ENCODE measurements at regions not wholly inside any gene's neighbourhood (a gene's known extent, or its start where the extent isn't known, plus 50 kb on each side); places are given as distances from the start of the nearest gene placed in this dataset.

GRCh38 chr19:29397748-29398147, 128.0 kb upstream of the VSTM2B start:
- Histone ChIP-seq H2BK120ac (ENCODE audit: low read depth, low read length) (no peak overlapping the region), H3K27ac (replicated peaks; ENCODE audit: low read length) (no peak overlapping the region), H2BK12ac (ENCODE audit: low read length) (no peak overlapping the region), H2AK5ac (ENCODE audit: low read depth, low read length) (no peak overlapping the region), H3K4ac (ENCODE audit: low read length) (no peak overlapping the region), H3K18ac (ENCODE audit: low read length) (peak overlapping the region; percentile 69), H3K4me3 (ENCODE audit: low read length in 2 of 2) (no peak overlapping the region), H3K9me3 (replicated peaks in 1 of 2; ENCODE audit: control insufficient read depth in 2 of 2, insufficient read depth in 1 of 2, low read depth in 1 of 2, low read length in 2 of 2) (no peaks in the 10 kb centered on the region), H2BK5ac (ENCODE audit: low read length) (no peak overlapping the region), H3K23ac (ENCODE audit: low read depth, low read length, poor library complexity) (no peak overlapping the region), H4K91ac (ENCODE audit: low read depth, low read length, poor library complexity) (no peak overlapping the region), H2BK15ac (ENCODE audit: low read length) (no peak overlapping the region), H3K4me2 (ENCODE audit: insufficient read depth, low read length, poor library complexity, severe bottlenecking) (no peak overlapping the region), H2AFZ (ENCODE audit: low read length) (no peak overlapping the region), H3K14ac (ENCODE audit: low read length) (no peak overlapping the region), H3K4me1 (ENCODE audit: control insufficient read depth in 2 of 2, insufficient read depth in 1 of 2, low read depth in 1 of 2, low read length in 2 of 2) (peaks cover 0 to 17% of the 10 kb centered on the region in 2 donors), H3K27me3 (ENCODE audit: control insufficient read depth in 3 of 3, insufficient read depth in 3 of 3, low read depth in 1 of 3, low read length in 3 of 3) (peaks cover 0 to 14% (median 2%) of the 10 kb centered on the region in 3 experiments), H3K79me1 (ENCODE audit: low read depth, low read length) (no peaks in the 10 kb centered on the region), H4K8ac (ENCODE audit: low read depth, low read length) (no peak overlapping the region), H3K36me3 (replicated peaks in 1 of 2; ENCODE audit: control insufficient read depth in 2 of 2, insufficient read depth in 2 of 2, low read length in 2 of 2) (no peaks in the 10 kb centered on the region), H3K9ac (ENCODE audit: low read depth, low read length, poor library complexity) (no peak overlapping the region)
- no CpG with 5 or more reads among the region's 7 CpGs for WGBS, 2 donors (ENCODE audit: extremely low coverage in 2 of 2, insufficient read length in 2 of 2, insufficient replicate concordance in 1 of 2)
- DNase-seq (ENCODE audit: low spot score) = no peak

- DNase-seq (ENCODE audit: low spot score) = no peak
- H2BK12ac ChIP-seq (ENCODE audit: low read length) = no peak overlapping the region
- no peak overlapping the region for H3K4ac ChIP-seq (ENCODE audit: low read length)
- H3K4me1 ChIP-seq (ENCODE audit: control insufficient read depth in 2 of 2, insufficient read depth in 1 of 2, low read depth in 1 of 2, low read length in 2 of 2) = peaks cover under 1 to 28% of the 10 kb centered on the region in 2 donors
- no peak overlapping the region for H3K4me3 ChIP-seq (ENCODE audit: low read length in 2 of 2)
- no peak overlapping the region for H2AFZ ChIP-seq (ENCODE audit: low read length)
- no peaks in the 10 kb centered on the region for H3K79me1 ChIP-seq (ENCODE audit: low read depth, low read length)
- no peak overlapping the region for H3K27ac ChIP-seq (replicated peaks; ENCODE audit: low read length)
- H4K91ac ChIP-seq (ENCODE audit: low read depth, low read length, poor library complexity) = no peak overlapping the region
- H2AK5ac ChIP-seq (ENCODE audit: low read depth, low read length) = no peak overlapping the region
- no peak overlapping the region for H3K23ac ChIP-seq (ENCODE audit: low read depth, low read length, poor library complexity)
- H2BK120ac ChIP-seq (ENCODE audit: low read depth, low read length) = no peak overlapping the region
- H3K14ac ChIP-seq (ENCODE audit: low read length) = no peak overlapping the region
- H3K4me2 ChIP-seq (ENCODE audit: insufficient read depth, low read length, poor library complexity, severe bottlenecking) = no peak overlapping the region
- H3K18ac ChIP-seq (ENCODE audit: low read length) = no peak overlapping the region
- no peak overlapping the region for H3K9ac ChIP-seq (ENCODE audit: low read depth, low read length, poor library complexity)
- no peak overlapping the region for H4K8ac ChIP-seq (ENCODE audit: low read depth, low read length)
- no CpG with 5 or more reads among the region's 8 CpGs for WGBS, 2 donors (ENCODE audit: extremely low coverage in 2 of 2, insufficient read length in 2 of 2, insufficient replicate concordance in 1 of 2)
- peaks cover 0 to 19% (median 2%) of the 10 kb centered on the region in 3 experiments for H3K27me3 ChIP-seq (ENCODE audit: control insufficient read depth in 3 of 3, insufficient read depth in 3 of 3, low read depth in 1 of 3, low read length in 3 of 3)
- no peaks in the 10 kb centered on the region for H3K36me3 ChIP-seq (replicated peaks in 1 of 2; ENCODE audit: control insufficient read depth in 2 of 2, insufficient read depth in 2 of 2, low read length in 2 of 2)
- no peak overlapping the region for H2BK15ac ChIP-seq (ENCODE audit: low read length)
- no peaks in the 10 kb centered on the region for H3K9me3 ChIP-seq (replicated peaks in 1 of 2; ENCODE audit: control insufficient read depth in 2 of 2, insufficient read depth in 1 of 2, low read depth in 1 of 2, low read length in 2 of 2)
- H2BK5ac ChIP-seq (ENCODE audit: low read length) = no peak overlapping the region
These were observed 126.0 kb upstream of the VSTM2B start for GRCh38 chr19:29399804-29400203.

DNA sequence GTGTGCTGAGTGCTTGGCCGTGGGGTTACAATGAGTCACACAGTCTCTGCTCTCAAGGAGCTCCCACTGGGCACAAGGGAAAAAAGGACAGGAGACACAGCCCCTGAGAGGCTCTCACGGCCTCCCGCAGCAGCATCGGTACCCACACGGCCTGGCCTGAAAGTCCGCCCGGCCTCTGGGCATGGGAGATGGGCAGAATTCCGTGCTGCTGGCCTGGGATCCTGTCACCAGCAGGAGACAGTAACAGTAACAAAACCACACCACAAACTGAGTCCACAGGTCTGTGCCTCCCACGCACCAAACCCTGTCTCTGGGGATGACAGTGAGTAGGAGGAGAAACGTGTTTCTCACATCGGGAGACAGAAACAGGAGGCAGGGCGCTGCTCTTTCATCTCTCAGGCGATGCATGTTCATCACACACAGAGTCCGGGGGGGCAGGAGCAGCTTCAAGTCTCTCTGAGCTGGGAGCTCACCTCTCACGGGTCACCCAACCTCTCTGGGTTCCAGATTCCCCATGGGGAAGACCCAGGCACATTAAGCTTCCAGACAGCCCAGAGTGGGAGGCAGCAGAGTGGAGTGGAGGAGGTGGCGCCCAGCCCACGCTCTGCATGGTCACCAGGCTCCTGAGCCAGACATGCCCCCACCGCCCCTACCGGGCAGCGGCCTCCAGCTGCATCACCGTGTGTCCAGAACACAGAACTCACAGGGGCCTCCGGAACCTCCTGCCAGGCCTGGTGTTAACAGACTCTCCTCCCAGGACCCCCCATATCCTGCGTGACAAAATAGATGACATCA, 124.7 kb upstream of the VSTM2B start:
- H3K4ac ChIP-seq (ENCODE audit: low read length) = no peak overlapping the region
- H3K23ac ChIP-seq (ENCODE audit: low read depth, low read length, poor library complexity) = peak overlapping the region; percentile 12
- peak overlapping the region; percentile 0 for H2BK12ac ChIP-seq (ENCODE audit: low read length)
- H2BK15ac ChIP-seq (ENCODE audit: low read length) = peak overlapping the region; percentile 80
- WGBS, 2 donors (ENCODE audit: extremely low coverage in 2 of 2, insufficient read length in 2 of 2, insufficient replicate concordance in 1 of 2) = no CpG with 5 or more reads among the region's 23 CpGs
- H2BK120ac ChIP-seq (ENCODE audit: low read depth, low read length) = no peak overlapping the region
- no peaks in the 10 kb centered on the region for H3K79me1 ChIP-seq (ENCODE audit: low read depth, low read length)
- no peaks in the 10 kb centered on the region for H3K36me3 ChIP-seq (replicated peaks in 1 of 2; ENCODE audit: control insufficient read depth in 2 of 2, insufficient read depth in 2 of 2, low read length in 2 of 2)
- no peak overlapping the region for H3K27ac ChIP-seq (replicated peaks; ENCODE audit: low read length)
- DNase-seq (ENCODE audit: low spot score) = no peak
- H2BK5ac ChIP-seq (ENCODE audit: low read length) = peak overlapping the region; percentile 72
- peak overlapping the region; percentile 92 for H2AK5ac ChIP-seq (ENCODE audit: low read depth, low read length)
- peaks cover 5 to 33% of the 10 kb centered on the region in 2 donors for H3K4me1 ChIP-seq (ENCODE audit: control insufficient read depth in 2 of 2, insufficient read depth in 1 of 2, low read depth in 1 of 2, low read length in 2 of 2)
- H4K91ac ChIP-seq (ENCODE audit: low read depth, low read length, poor library complexity) = no peak overlapping the region
- peak overlapping the region; percentile 78 for H3K14ac ChIP-seq (ENCODE audit: low read length)
- no peak overlapping the region for H3K9ac ChIP-seq (ENCODE audit: low read depth, low read length, poor library complexity)
- H3K4me3 ChIP-seq (ENCODE audit: low read length in 2 of 2) = no peak overlapping the region
- no peak overlapping the region for H3K4me2 ChIP-seq (ENCODE audit: insufficient read depth, low read length, poor library complexity, severe bottlenecking)
- H3K9me3 ChIP-seq (replicated peaks in 1 of 2; ENCODE audit: control insufficient read depth in 2 of 2, insufficient read depth in 1 of 2, low read depth in 1 of 2, low read length in 2 of 2) = no peaks in the 10 kb centered on the region
- H3K18ac ChIP-seq (ENCODE audit: low read length) = peak overlapping the region; percentile 87
- H4K8ac ChIP-seq (ENCODE audit: low read depth, low read length) = no peak overlapping the region
- H2AFZ ChIP-seq (ENCODE audit: low read length) = no peak overlapping the region
- H3K27me3 ChIP-seq (ENCODE audit: control insufficient read depth in 3 of 3, insufficient read depth in 3 of 3, low read depth in 1 of 3, low read length in 3 of 3) = peaks cover 0 to 21% (median 2%) of the 10 kb centered on the region in 3 experiments

DNA sequence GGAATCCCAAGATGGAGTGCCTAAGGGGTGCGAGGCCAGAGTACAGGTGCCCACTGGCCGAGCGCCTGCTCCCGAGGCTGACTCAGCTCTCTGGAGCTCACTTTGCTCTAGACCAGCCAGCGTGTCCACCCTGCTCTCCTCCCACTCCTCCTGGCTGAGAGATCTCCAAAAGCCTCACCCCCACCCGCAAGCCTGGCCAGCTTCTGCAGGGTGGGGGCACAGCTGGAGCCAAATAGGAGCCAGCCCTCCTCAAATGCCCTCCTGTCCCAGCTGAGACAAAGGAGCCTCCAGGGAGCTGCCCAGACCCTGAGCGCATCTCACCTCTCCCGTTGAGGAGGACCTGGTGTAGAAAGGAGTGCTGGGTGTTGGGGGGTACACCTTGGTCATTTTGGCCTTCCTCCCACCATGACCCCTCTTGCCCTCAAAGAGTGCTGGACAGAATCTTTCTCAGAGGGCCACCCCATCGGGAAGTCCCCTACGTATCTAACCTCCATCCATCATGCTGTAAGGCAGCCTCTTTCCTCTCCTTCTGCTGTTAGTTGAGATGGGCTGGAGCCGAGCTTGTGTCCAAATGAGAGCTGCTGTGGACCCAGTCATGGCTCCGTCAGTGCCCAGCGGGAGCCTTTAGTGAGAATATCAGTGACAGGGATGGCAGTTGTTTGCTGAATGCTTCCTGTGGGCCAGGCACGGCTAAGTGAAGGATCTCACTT, 123.9 kb upstream of the VSTM2B start:
- Histone ChIP-seq H3K36me3 (replicated peaks in 1 of 2; ENCODE audit: control insufficient read depth in 2 of 2, insufficient read depth in 2 of 2, low read length in 2 of 2) (no peaks in the 10 kb centered on the region), H3K4me3 (ENCODE audit: low read length in 2 of 2) (no peak overlapping the region), H2AFZ (ENCODE audit: low read length) (no peak overlapping the region), H3K9me3 (replicated peaks in 1 of 2; ENCODE audit: control insufficient read depth in 2 of 2, insufficient read depth in 1 of 2, low read depth in 1 of 2, low read length in 2 of 2) (no peaks in the 10 kb centered on the region), H3K18ac (ENCODE audit: low read length) (peak overlapping the region; percentile 87), H3K9ac (ENCODE audit: low read depth, low read length, poor library complexity) (no peak overlapping the region), H3K4me1 (ENCODE audit: control insufficient read depth in 2 of 2, insufficient read depth in 1 of 2, low read depth in 1 of 2, low read length in 2 of 2) (peaks cover 5 to 31% of the 10 kb centered on the region in 2 donors), H3K14ac (ENCODE audit: low read length) (no peak overlapping the region), H4K8ac (ENCODE audit: low read depth, low read length) (no peak overlapping the region), H3K27ac (replicated peaks; ENCODE audit: low read length) (no peak overlapping the region), H3K4me2 (ENCODE audit: insufficient read depth, low read length, poor library complexity, severe bottlenecking) (no peak overlapping the region), H2AK5ac (ENCODE audit: low read depth, low read length) (peak overlapping the region; percentile 92), H2BK15ac (ENCODE audit: low read length) (peak overlapping the region; percentile 80), H4K91ac (ENCODE audit: low read depth, low read length, poor library complexity) (no peak overlapping the region), H3K27me3 (ENCODE audit: control insufficient read depth in 3 of 3, insufficient read depth in 3 of 3, low read depth in 1 of 3, low read length in 3 of 3) (peaks cover 0 to 22% (median 2%) of the 10 kb centered on the region in 3 experiments), H2BK5ac (ENCODE audit: low read length) (peak overlapping the region; percentile 72), H3K23ac (ENCODE audit: low read depth, low read length, poor library complexity) (peak overlapping the region; percentile 56), H3K79me1 (ENCODE audit: low read depth, low read length) (no peaks in the 10 kb centered on the region), H2BK12ac (ENCODE audit: low read length) (peak overlapping the region; percentile 84), H2BK120ac (ENCODE audit: low read depth, low read length) (peak overlapping the region; percentile 62), H3K4ac (ENCODE audit: low read length) (no peak overlapping the region)
- no peak for DNase-seq (ENCODE audit: low spot score)
- WGBS, 2 donors (ENCODE audit: extremely low coverage in 2 of 2, insufficient read length in 2 of 2, insufficient replicate concordance in 1 of 2) = no CpG with 5 or more reads among the region's 14 CpGs

All from neuronal stem cell (in vitro differentiated cells).